NCI-H510A treated with DMSO at 0.1 percent for 48 hours (cell line): ENCODE measurements at regions not wholly inside any gene's neighbourhood (a gene's known extent, or its start where the extent isn't known, plus 50 kb on each side); places are given as distances from the start of the nearest gene placed in this dataset.

ENCODE experiments used
- DNase-seq: peaks from one replicate; lab custom pipeline; 2025; lab: John Stamatoyannopoulos, UW

GRCh38 chr13:91134803-91135184 lies 212.7 kb upstream of the MIR17HG start:
- DNase-seq: no peak

GRCh38 chr13:91135376-91135775 lies 212.1 kb upstream of the MIR17HG start:
- no peak for DNase-seq

GRCh38 chr13:91135968-91136367 lies 211.5 kb upstream of the MIR17HG start:
- DNase-seq: no peak

GRCh38 chr13:91136806-91137205 lies 210.7 kb upstream of the MIR17HG start:
- DNase-seq: no peak

GRCh38 chr13:91139232-91139631 lies 208.3 kb upstream of the MIR17HG start:
- DNase-seq: no peak

- DNase-seq: no peak
Observed at GRCh38 chr13:91141543-91142061, 205.9 kb upstream of the MIR17HG start.

GRCh38 chr13:91142572-91142971 lies 204.9 kb upstream of the MIR17HG start:
- no peak for DNase-seq

- no peak for DNase-seq
Observed at GRCh38 chr13:91144054-91144453, 203.4 kb upstream of the MIR17HG start.

GRCh38 chr13:91144486-91144885 lies 203.0 kb upstream of the MIR17HG start:
- no peak for DNase-seq

GRCh38 chr13:91145571-91146205 lies 201.8 kb upstream of the MIR17HG start:
- no peak for DNase-seq

- no peak for DNase-seq
Observed at GRCh38 chr13:91146601-91147000, 200.9 kb upstream of the MIR17HG start.

- DNase-seq: no peak
Observed at GRCh38 chr13:91148098-91148497, 199.4 kb upstream of the MIR17HG start.

- DNase-seq: no peak
Observed at GRCh38 chr13:91151921-91152320, 195.6 kb upstream of the MIR17HG start.

- DNase-seq: no peak
Observed at GRCh38 chr13:91153372-91153771, 194.1 kb upstream of the MIR17HG start.

- no peak for DNase-seq
Observed at GRCh38 chr13:91154558-91155353, 192.7 kb upstream of the MIR17HG start.

- DNase-seq: no peak
Observed at GRCh38 chr13:91155512-91156114, 191.9 kb upstream of the MIR17HG start.

- no peak for DNase-seq
Observed at GRCh38 chr13:91157273-91158016, 190.0 kb upstream of the MIR17HG start.

GRCh38 chr13:91158017-91158395 lies 189.5 kb upstream of the MIR17HG start:
- DNase-seq: no peak

GRCh38 chr13:91162180-91162579 lies 185.3 kb upstream of the MIR17HG start:
- no peak for DNase-seq

GRCh38 chr13:91162589-91162988 lies 184.9 kb upstream of the MIR17HG start:
- DNase-seq: no peak

GRCh38 chr13:91165758-91166157 lies 181.7 kb upstream of the MIR17HG start:
- no peak for DNase-seq
